Suprapubic skin (tissue), 4 donors: ENCODE measurements at regions not wholly inside any gene's neighbourhood (a gene's known extent, or its start where the extent isn't known, plus 50 kb on each side); places are given as distances from the start of the nearest gene placed in this dataset.

Experiments
- DNase-seq, 2 donors: peaks; one replicate each; pipeline ENCODE4 v3.0.0-alpha.2; 2019; ENCODE audit warnings: low spot score in 2 of 2
- H3K27ac ChIP-seq: fragments of 200-600 bp; sonication (generic); one replicate; pipeline ENCODE4 v1.5.1; 2019
- H3K27me3 ChIP-seq: fragments of 200-600 bp; sonication (generic); one replicate; pipeline ENCODE4 v1.5.1; 2019
- H3K36me3 ChIP-seq: fragments of 200-600 bp; sonication (generic); one replicate; pipeline ENCODE4 v1.5.1; 2019
- H3K4me1 ChIP-seq: fragments of 200-600 bp; sonication (generic); one replicate; pipeline ENCODE4 v1.5.1; 2019
- H3K4me3 ChIP-seq: fragments of 200-600 bp; sonication (generic); one replicate; pipeline ENCODE4 v1.5.1; 2019; ENCODE audit warnings: mild to moderate bottlenecking
- H3K9me3 ChIP-seq: fragments of 200-600 bp; sonication (generic); one replicate; pipeline ENCODE4 v1.5.1; 2019
- EP300 ChIP-seq: sonication (generic); formaldehyde crosslinking; IDR thresholded peaks from one replicate; pipeline ENCODE4 v1.6.1; 2017; ENCODE audit warnings: antibody characterized with exemption
- POLR2A ChIP-seq, 2 donors: fragments of 450-650 bp; IDR thresholded peaks; one replicate each; pipeline ENCODE4 v1.6.1; 2017; ENCODE audit warnings: antibody characterized with exemption in 2 of 2, mild to moderate bottlenecking in 2 of 2, moderate library complexity in 2 of 2
- POLR2AphosphoS5 ChIP-seq, 3 donors: sonication (generic); formaldehyde crosslinking; IDR thresholded peaks; one replicate each; pipeline ENCODE4 v1.6.1; 2017; ENCODE audit warnings: antibody characterized with exemption in 3 of 3
- WGBS: methylation state at CpG from one replicate; pipeline ENCODE4 v1.1.5; 2018; 5-methylcytosine and 5-hydroxymethylcytosine counted together
- TF ChIP-seq, protein P1 (sequence below), 2 donors: fragments of 200-600 bp in 1 of 2; fragments of 450-650 bp in 1 of 2; sonication (generic) in 1 of 2; IDR thresholded peaks; one replicate each; pipeline ENCODE4 v1.5.1; 2016 to 2019; ENCODE audit warnings: antibody characterized with exemption in 2 of 2, mild to moderate bottlenecking in 1 of 2, moderate library complexity in 1 of 2

DNA sequence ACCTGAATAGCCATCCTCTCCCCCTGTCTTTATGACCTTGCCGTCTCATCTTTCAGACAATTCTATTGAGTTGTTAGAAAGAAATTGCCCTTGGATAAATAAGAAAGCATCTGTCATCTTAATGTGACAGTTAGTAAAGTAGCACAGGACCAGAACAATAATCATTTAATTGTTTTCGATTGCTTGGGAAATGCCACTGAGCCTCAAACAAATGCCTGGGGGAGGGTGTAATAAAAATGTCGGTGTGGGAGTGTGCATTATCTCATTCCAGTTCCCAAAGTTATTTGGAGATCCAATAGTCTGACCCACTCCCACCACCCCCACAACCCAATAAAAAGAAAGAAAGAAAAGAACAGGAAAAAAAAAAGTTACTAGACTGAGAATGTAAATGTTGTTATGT is 509.3 kb upstream of the LRRC7 start:
- no peaks in the 10 kb centered on the region for H3K4me1 ChIP-seq

DNA sequence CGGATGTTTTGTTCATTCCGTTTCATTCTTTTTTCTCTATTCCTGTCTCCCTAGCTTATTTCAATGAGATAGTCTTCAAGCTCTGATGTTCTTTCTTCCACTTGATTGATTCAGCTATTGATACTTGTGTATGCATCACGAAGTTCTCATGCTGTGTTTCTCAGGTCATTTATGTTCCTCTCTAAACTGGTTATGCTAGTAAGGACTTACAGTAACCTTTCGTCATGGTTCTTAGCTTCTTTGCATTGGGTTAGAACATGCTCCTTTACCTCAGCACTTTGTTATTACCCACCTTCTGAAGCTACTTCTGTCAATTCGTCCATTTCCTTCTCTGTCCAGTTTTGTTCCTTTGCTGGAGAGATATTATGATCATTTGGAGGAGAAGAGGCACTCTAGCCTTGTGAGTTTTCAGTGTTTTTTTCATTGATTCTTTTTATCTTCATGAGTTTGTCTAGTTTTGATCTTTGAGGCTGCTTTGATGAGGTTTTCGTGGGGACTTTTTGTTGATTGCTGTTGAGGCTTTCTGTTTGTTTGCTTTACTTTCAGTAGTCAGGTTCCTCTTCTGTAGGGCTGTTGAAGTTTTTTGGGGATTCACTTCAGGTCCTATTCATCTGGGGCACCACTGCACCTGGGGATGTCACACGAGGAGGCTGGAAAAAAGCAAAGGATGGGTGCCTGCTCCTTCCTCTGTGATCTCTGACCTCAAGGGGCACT is 496.9 kb upstream of the LRRC7 start:
- WGBS, result 95% methylated on average over 7 of the region's 7 CpGs
- no peaks in the 10 kb centered on the region for H3K4me1 ChIP-seq
- no peak for DNase-seq
- no peaks in the 10 kb centered on the region for H3K36me3 ChIP-seq
- no peak for TF ChIP-seq EP300
- no peak for TF ChIP-seq POLR2AphosphoS5 (IDR thresholded peaks at IDR 0.05)
- TF ChIP-seq, protein P1, sequence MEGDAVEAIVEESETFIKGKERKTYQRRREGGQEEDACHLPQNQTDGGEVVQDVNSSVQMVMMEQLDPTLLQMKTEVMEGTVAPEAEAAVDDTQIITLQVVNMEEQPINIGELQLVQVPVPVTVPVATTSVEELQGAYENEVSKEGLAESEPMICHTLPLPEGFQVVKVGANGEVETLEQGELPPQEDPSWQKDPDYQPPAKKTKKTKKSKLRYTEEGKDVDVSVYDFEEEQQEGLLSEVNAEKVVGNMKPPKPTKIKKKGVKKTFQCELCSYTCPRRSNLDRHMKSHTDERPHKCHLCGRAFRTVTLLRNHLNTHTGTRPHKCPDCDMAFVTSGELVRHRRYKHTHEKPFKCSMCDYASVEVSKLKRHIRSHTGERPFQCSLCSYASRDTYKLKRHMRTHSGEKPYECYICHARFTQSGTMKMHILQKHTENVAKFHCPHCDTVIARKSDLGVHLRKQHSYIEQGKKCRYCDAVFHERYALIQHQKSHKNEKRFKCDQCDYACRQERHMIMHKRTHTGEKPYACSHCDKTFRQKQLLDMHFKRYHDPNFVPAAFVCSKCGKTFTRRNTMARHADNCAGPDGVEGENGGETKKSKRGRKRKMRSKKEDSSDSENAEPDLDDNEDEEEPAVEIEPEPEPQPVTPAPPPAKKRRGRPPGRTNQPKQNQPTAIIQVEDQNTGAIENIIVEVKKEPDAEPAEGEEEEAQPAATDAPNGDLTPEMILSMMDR (IDR thresholded peaks at IDR 0.05), result no peak
- TF ChIP-seq POLR2A (IDR thresholded peaks at IDR 0.05), result no peak
- no peak overlapping the region for H3K27ac ChIP-seq
- H3K4me3 ChIP-seq, result no peak overlapping the region
- H3K9me3 ChIP-seq, result no peaks in the 10 kb centered on the region
- H3K27me3 ChIP-seq, result no peaks in the 10 kb centered on the region

More for the DNA sequence above, 509.3 kb upstream of the LRRC7 start:
- no peak overlapping the region for H3K27ac ChIP-seq
- DNase-seq, result no peak
- no peaks in the 10 kb centered on the region for H3K27me3 ChIP-seq
- no peak for TF ChIP-seq EP300
- TF ChIP-seq POLR2AphosphoS5 (IDR thresholded peaks at IDR 0.05), result no peak
- no peak for TF ChIP-seq POLR2A (IDR thresholded peaks at IDR 0.05)
- TF ChIP-seq, protein P1 (IDR thresholded peaks at IDR 0.05), result no peak
- no peak overlapping the region for H3K4me3 ChIP-seq
- no peaks in the 10 kb centered on the region for H3K36me3 ChIP-seq
- 36% methylated on average over 3 of the region's 3 CpGs for WGBS
- H3K9me3 ChIP-seq, result no peaks in the 10 kb centered on the region

DNA sequence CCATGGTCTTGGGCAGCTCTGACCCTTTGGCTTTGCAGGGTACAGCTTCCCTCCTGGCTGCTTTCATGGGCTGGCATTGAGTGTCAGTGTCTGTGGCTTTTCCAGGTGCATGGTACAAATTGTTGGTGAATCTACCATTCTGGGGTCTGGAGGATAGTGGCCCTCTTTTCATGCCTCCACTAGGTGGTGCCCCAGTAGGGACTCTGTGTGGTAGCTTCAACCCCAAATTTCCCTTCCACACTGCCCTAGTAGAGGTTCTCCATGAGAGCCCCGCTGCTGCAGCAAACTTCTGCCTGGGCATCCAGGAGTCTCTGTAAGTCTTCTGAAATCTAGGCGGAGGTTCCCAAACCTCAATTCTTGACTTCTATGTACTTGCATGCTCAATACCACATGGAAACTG is 494.5 kb upstream of the LRRC7 start:
- no peak for DNase-seq
- Histone ChIP-seq H3K36me3 (no peaks in the 10 kb centered on the region), H3K9me3 (no peaks in the 10 kb centered on the region), H3K27me3 (no peaks in the 10 kb centered on the region), H3K4me3 (no peak overlapping the region), H3K27ac (no peak overlapping the region), H3K4me1 (no peaks in the 10 kb centered on the region)
- TF ChIP-seq POLR2A (IDR thresholded peaks at IDR 0.05) (no peak), EP300 (no peak), POLR2AphosphoS5 (IDR thresholded peaks at IDR 0.05) (no peak)
- TF ChIP-seq, protein P1 (IDR thresholded peaks at IDR 0.05), result no peak
- 95% methylated on average over 2 of the region's 2 CpGs for WGBS

DNA sequence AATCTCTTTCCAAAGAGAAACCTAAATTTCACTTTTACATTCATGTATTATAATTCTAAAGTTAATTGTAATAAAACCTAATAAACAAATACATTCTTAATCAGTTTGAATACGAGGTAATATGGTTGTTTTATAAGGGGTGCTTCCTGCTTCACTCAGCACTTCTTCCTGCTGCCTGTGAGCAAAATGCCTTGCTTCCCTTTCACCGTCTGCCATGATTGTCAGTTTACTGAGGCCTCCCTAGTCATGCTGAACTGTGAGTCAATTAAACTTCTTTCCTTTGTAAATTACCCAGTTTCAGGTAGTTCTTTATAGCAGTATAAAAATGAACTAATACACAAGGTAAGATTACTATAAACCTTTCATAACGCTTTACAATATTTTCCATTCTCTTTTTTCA is 491.1 kb upstream of the LRRC7 start:
- WGBS, result 69% methylated on average over 3 of the region's 3 CpGs
- no peaks in the 10 kb centered on the region for H3K4me1 ChIP-seq
- H3K27ac ChIP-seq, result no peak overlapping the region
- no peaks in the 10 kb centered on the region for H3K27me3 ChIP-seq
- TF ChIP-seq POLR2AphosphoS5 (IDR thresholded peaks at IDR 0.05) (no peak), POLR2A (IDR thresholded peaks at IDR 0.05) (no peak), EP300 (no peak)
- TF ChIP-seq, protein P1 (IDR thresholded peaks at IDR 0.05), result no peak
- no peaks in the 10 kb centered on the region for H3K9me3 ChIP-seq
- no peak overlapping the region for H3K4me3 ChIP-seq
- DNase-seq, result no peak
- H3K36me3 ChIP-seq, result no peaks in the 10 kb centered on the region

DNA sequence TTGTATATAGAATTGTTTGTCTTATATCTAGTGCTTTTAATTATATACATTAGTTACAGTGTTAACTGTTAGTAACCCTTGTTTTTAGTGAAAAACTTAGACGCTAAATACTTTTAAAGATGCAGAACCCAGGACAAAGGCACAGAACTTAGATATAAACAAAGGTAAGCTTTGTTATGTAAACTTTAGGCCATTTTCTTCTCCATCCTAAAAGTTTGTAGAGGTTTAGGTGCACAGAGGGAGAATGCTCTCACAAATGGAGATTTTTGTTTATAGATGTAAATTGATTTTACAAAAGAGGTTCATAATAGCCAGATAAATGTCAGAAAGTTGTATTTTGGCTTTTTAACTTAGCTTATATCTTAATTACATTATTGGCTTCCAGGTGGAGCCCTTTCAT is 490.5 kb upstream of the LRRC7 start:
- Histone ChIP-seq H3K4me1 (no peaks in the 10 kb centered on the region), H3K9me3 (no peaks in the 10 kb centered on the region), H3K36me3 (no peaks in the 10 kb centered on the region), H3K27me3 (no peaks in the 10 kb centered on the region), H3K27ac (no peak overlapping the region), H3K4me3 (no peak overlapping the region)
- DNase-seq, result no peak
- TF ChIP-seq POLR2AphosphoS5 (IDR thresholded peaks at IDR 0.05), result no peak
- TF ChIP-seq, protein P1 (IDR thresholded peaks at IDR 0.05), result no peak
- WGBS, result 82% methylated on average over 1 of the region's 1 CpG
